Suprapubic skin (tissue), 4 donors: ENCODE measurements at regions not wholly inside any gene's neighbourhood (a gene's known extent, or its start where the extent isn't known, plus 50 kb on each side); places are given as distances from the start of the nearest gene placed in this dataset.

ENCODE experiments used
- DNase-seq, 2 donors: peaks; one replicate each; pipeline ENCODE4 v3.0.0-alpha.2; 2019; ENCODE audit warnings: low spot score in 2 of 2
- H3K27ac ChIP-seq: fragments of 200-600 bp; sonication (generic); one replicate; pipeline ENCODE4 v1.5.1; 2019
- H3K27me3 ChIP-seq: fragments of 200-600 bp; sonication (generic); one replicate; pipeline ENCODE4 v1.5.1; 2019
- H3K36me3 ChIP-seq: fragments of 200-600 bp; sonication (generic); one replicate; pipeline ENCODE4 v1.5.1; 2019
- H3K4me1 ChIP-seq: fragments of 200-600 bp; sonication (generic); one replicate; pipeline ENCODE4 v1.5.1; 2019
- H3K4me3 ChIP-seq: fragments of 200-600 bp; sonication (generic); one replicate; pipeline ENCODE4 v1.5.1; 2019; ENCODE audit warnings: mild to moderate bottlenecking
- H3K9me3 ChIP-seq: fragments of 200-600 bp; sonication (generic); one replicate; pipeline ENCODE4 v1.5.1; 2019
- CTCF ChIP-seq, 2 donors: fragments of 200-600 bp in 1 of 2; fragments of 450-650 bp in 1 of 2; sonication (generic) in 1 of 2; IDR thresholded peaks; one replicate each; pipeline ENCODE4 v1.5.1; 2016 to 2019; ENCODE audit warnings: antibody characterized with exemption in 2 of 2, mild to moderate bottlenecking in 1 of 2, moderate library complexity in 1 of 2
- EP300 ChIP-seq: sonication (generic); formaldehyde crosslinking; IDR thresholded peaks from one replicate; pipeline ENCODE4 v1.6.1; 2017; ENCODE audit warnings: antibody characterized with exemption
- POLR2A ChIP-seq, 2 donors: fragments of 450-650 bp; IDR thresholded peaks; one replicate each; pipeline ENCODE4 v1.6.1; 2017; ENCODE audit warnings: antibody characterized with exemption in 2 of 2, mild to moderate bottlenecking in 2 of 2, moderate library complexity in 2 of 2
- POLR2AphosphoS5 ChIP-seq, 3 donors: sonication (generic); formaldehyde crosslinking; IDR thresholded peaks; one replicate each; pipeline ENCODE4 v1.6.1; 2017; ENCODE audit warnings: antibody characterized with exemption in 3 of 3
- WGBS: methylation state at CpG from one replicate; pipeline ENCODE4 v1.1.5; 2018; 5-methylcytosine and 5-hydroxymethylcytosine counted together

- no peak for DNase-seq
- H3K9me3 ChIP-seq, result no peaks in the 10 kb centered on the region
- H3K4me3 ChIP-seq, result no peak overlapping the region
- no peaks in the 10 kb centered on the region for H3K36me3 ChIP-seq
- H3K4me1 ChIP-seq, result no peaks in the 10 kb centered on the region
- TF ChIP-seq EP300, result no peak
- no peak for TF ChIP-seq CTCF (IDR thresholded peaks at IDR 0.05)
- no peak for TF ChIP-seq POLR2A (IDR thresholded peaks at IDR 0.05)
- no peak for TF ChIP-seq POLR2AphosphoS5 (IDR thresholded peaks at IDR 0.05)
- WGBS, result 90% methylated on average over 1 of the region's 1 CpG
- H3K27me3 ChIP-seq, result no peaks in the 10 kb centered on the region
- H3K27ac ChIP-seq, result no peak overlapping the region
These were observed 96.3 kb upstream of the C1QTNF9B start for GRCh38 chr13:23993680-23993985.

GRCh38 chr13:23995283-23996073 is 98.2 kb upstream of the C1QTNF9B start:
- 69% methylated on average over 6 of the region's 6 CpGs for WGBS
- no peak overlapping the region for H3K27ac ChIP-seq

GRCh38 chr13:23996456-23996855 is 99.2 kb upstream of the C1QTNF9B start:
- DNase-seq, result no peak
- H3K36me3 ChIP-seq, result no peaks in the 10 kb centered on the region
- no peak overlapping the region for H3K27ac ChIP-seq
- H3K4me1 ChIP-seq, result no peaks in the 10 kb centered on the region
- TF ChIP-seq POLR2A (IDR thresholded peaks at IDR 0.05) (no peak), CTCF (IDR thresholded peaks at IDR 0.05) (no peak), EP300 (no peak), POLR2AphosphoS5 (IDR thresholded peaks at IDR 0.05) (no peak)
- H3K27me3 ChIP-seq, result no peaks in the 10 kb centered on the region
- 69% methylated on average over 2 of the region's 2 CpGs for WGBS
- no peak overlapping the region for H3K4me3 ChIP-seq
- H3K9me3 ChIP-seq, result no peaks in the 10 kb centered on the region

More at GRCh38 chr13:23995283-23996073, 98.2 kb upstream of the C1QTNF9B start:
- Histone ChIP-seq H3K4me1 (no peaks in the 10 kb centered on the region), H3K9me3 (no peaks in the 10 kb centered on the region), H3K4me3 (no peak overlapping the region), H3K27me3 (no peaks in the 10 kb centered on the region), H3K36me3 (no peaks in the 10 kb centered on the region)
- no peak for TF ChIP-seq POLR2A (IDR thresholded peaks at IDR 0.05)
- no peak for TF ChIP-seq EP300
- TF ChIP-seq POLR2AphosphoS5 (IDR thresholded peaks at IDR 0.05), result no peak
- TF ChIP-seq CTCF (IDR thresholded peaks at IDR 0.05), result no peak
- no peak for DNase-seq

GRCh38 chr13:23999424-23999823 is 102.1 kb upstream of the C1QTNF9B start:
- H3K27me3 ChIP-seq, result no peaks in the 10 kb centered on the region
- H3K36me3 ChIP-seq, result no peaks in the 10 kb centered on the region
- H3K27ac ChIP-seq, result no peak overlapping the region
- H3K4me3 ChIP-seq, result no peak overlapping the region
- H3K9me3 ChIP-seq, result no peaks in the 10 kb centered on the region
- TF ChIP-seq POLR2A (IDR thresholded peaks at IDR 0.05) (no peak), CTCF (IDR thresholded peaks at IDR 0.05) (no peak), EP300 (no peak), POLR2AphosphoS5 (IDR thresholded peaks at IDR 0.05) (no peak)
- H3K4me1 ChIP-seq, result no peaks in the 10 kb centered on the region
- DNase-seq, result no peak

- WGBS, result 87% methylated on average over 16 of the region's 16 CpGs
- H3K27ac ChIP-seq, result no peak overlapping the region
- no peaks in the 10 kb centered on the region for H3K36me3 ChIP-seq
- no peaks in the 10 kb centered on the region for H3K27me3 ChIP-seq
- H3K4me1 ChIP-seq, result no peaks in the 10 kb centered on the region
- TF ChIP-seq POLR2A (IDR thresholded peaks at IDR 0.05) (no peak), CTCF (IDR thresholded peaks at IDR 0.05) (no peak), POLR2AphosphoS5 (IDR thresholded peaks at IDR 0.05) (no peak), EP300 (no peak)
- no peaks in the 10 kb centered on the region for H3K9me3 ChIP-seq
- no peak for DNase-seq
- H3K4me3 ChIP-seq, result no peak overlapping the region
These were observed 105.0 kb upstream of the C1QTNF9B start for GRCh38 chr13:24002206-24002815.
